ENCODE measurements at regions not wholly inside any gene's neighbourhood (a gene's known extent, or its start where the extent isn't known, plus 50 kb on each side); places are given as distances from the start of the nearest gene placed in this dataset.

- DNase-seq, result no peak
- Histone ChIP-seq H3K27ac (no peak overlapping the region), H3K4me1 (no peaks in the 10 kb centered on the region), H3K9me3 (no peaks in the 10 kb centered on the region), H3K36me3 (no peaks in the 10 kb centered on the region), H3K27me3 (no peaks in the 10 kb centered on the region), H3K4me3 (no peak overlapping the region)
- intact Hi-C loops (cut with DNase I; ENCODE audit: low total_unique reads), result no loop called here
- no peak for TF ChIP-seq CTCF (IDR thresholded peaks at IDR 0.05)
These were observed 138.5 kb downstream of the RAB38 start for GRCh38 chr11:88036701-88037100.

GRCh38 chr11:88035271-88035670 lies 140.0 kb downstream of the RAB38 start:
- H3K4me3 ChIP-seq, result no peak overlapping the region
- intact Hi-C loops (cut with DNase I; ENCODE audit: low total_unique reads), result no loop called here
- H3K36me3 ChIP-seq, result no peaks in the 10 kb centered on the region
- H3K27me3 ChIP-seq, result no peaks in the 10 kb centered on the region
- no peak overlapping the region for H3K27ac ChIP-seq
- no peak for DNase-seq
- TF ChIP-seq CTCF (IDR thresholded peaks at IDR 0.05), result no peak
- no peaks in the 10 kb centered on the region for H3K9me3 ChIP-seq
- no peaks in the 10 kb centered on the region for H3K4me1 ChIP-seq

- no peak for TF ChIP-seq CTCF (IDR thresholded peaks at IDR 0.05)
- no peak for DNase-seq
- H3K27me3 ChIP-seq, result no peaks in the 10 kb centered on the region
- no peak overlapping the region for H3K27ac ChIP-seq
- no peaks in the 10 kb centered on the region for H3K4me1 ChIP-seq
- intact Hi-C loops (cut with DNase I; ENCODE audit: low total_unique reads), result no loop called here
- H3K36me3 ChIP-seq, result no peaks in the 10 kb centered on the region
- H3K4me3 ChIP-seq, result no peak overlapping the region
- H3K9me3 ChIP-seq, result no peaks in the 10 kb centered on the region
These were observed 157.6 kb downstream of the RAB38 start for GRCh38 chr11:88017666-88018065.

GRCh38 chr11:88016392-88017170 lies 158.7 kb downstream of the RAB38 start:
- Histone ChIP-seq H3K4me3 (no peak overlapping the region), H3K9me3 (no peaks in the 10 kb centered on the region), H3K4me1 (no peaks in the 10 kb centered on the region), H3K36me3 (no peaks in the 10 kb centered on the region), H3K27me3 (no peaks in the 10 kb centered on the region), H3K27ac (no peak overlapping the region)
- TF ChIP-seq CTCF (IDR thresholded peaks at IDR 0.05), result peak; percentile 63 to 78
- DNase-seq, result peak; percentile 78 to 86
- intact Hi-C loops (cut with DNase I; ENCODE audit: low total_unique reads), result no loop called here

GRCh38 chr11:88015170-88015569 lies 160.1 kb downstream of the RAB38 start:
- no peak for TF ChIP-seq CTCF (IDR thresholded peaks at IDR 0.05)
- H3K9me3 ChIP-seq, result no peaks in the 10 kb centered on the region
- no peak overlapping the region for H3K27ac ChIP-seq
- DNase-seq, result no peak
- H3K4me1 ChIP-seq, result no peaks in the 10 kb centered on the region
- H3K36me3 ChIP-seq, result no peaks in the 10 kb centered on the region
- intact Hi-C loops (cut with DNase I; ENCODE audit: low total_unique reads), result no loop called here
- no peaks in the 10 kb centered on the region for H3K27me3 ChIP-seq
- H3K4me3 ChIP-seq, result no peak overlapping the region

Data from tibial artery (tissue), 4 donors.